Activated T-helper 1 cell treated with anti-CD3 and anti-CD28 coated beads, Interleukin-12 subunit alpha, Interleukin-12 subunit beta, Interleukin-2, Interleukin-4 antibody, amounts not matched to agents 30 ng/mL and 10 ng/mL and 1 ng/mL, durations not matched to agents 14 hours and 24 hours and 36 hours (primary cell): ENCODE measurements at regions not wholly inside any gene's neighbourhood (a gene's known extent, or its start where the extent isn't known, plus 50 kb on each side); places are given as distances from the start of the nearest gene placed in this dataset.

Source experiments
- DNase-seq: peaks from one replicate; pipeline ENCODE4 v3.0.0; 2021; ENCODE audit warnings: low spot score
- H3K27ac Mint-ChIP-seq: one replicate; pipeline ENCODE4 v1.8.0; 2021; ENCODE audit warnings: mild to moderate bottlenecking, mixed read lengths
- H3K27me3 Mint-ChIP-seq: one replicate; pipeline ENCODE4 v1.8.0; 2022; ENCODE audit warnings: mild to moderate bottlenecking, moderate library complexity, mixed read lengths; ENCODE audit not compliant: insufficient read depth
- H3K36me3 Mint-ChIP-seq: one replicate; pipeline ENCODE4 v1.8.0; 2021; ENCODE audit warnings: low read depth, mixed read lengths
- H3K4me1 Mint-ChIP-seq: one replicate; pipeline ENCODE4 v1.8.0; 2021; ENCODE audit warnings: low read depth, mixed read lengths
- H3K4me3 Mint-ChIP-seq: one replicate; pipeline ENCODE4 v1.8.0; 2021; ENCODE audit warnings: mild to moderate bottlenecking, moderate library complexity, mixed read lengths
- H3K9me3 Mint-ChIP-seq: one replicate; pipeline ENCODE4 v1.8.0; 2021; ENCODE audit warnings: mixed read lengths
- intact Hi-C: fragments of 100-400 bp; cut with micrococcal nuclease; formaldehyde crosslinking; loops from one replicate; pipeline ENCODE4 v1.15.1; 2024

- H3K4me1 Mint-ChIP-seq = peaks cover 11% of the 10 kb centered on the region
- intact Hi-C loops = no loop called here
- H3K9me3 Mint-ChIP-seq = peaks cover 4% of the 10 kb centered on the region
- no peak overlapping the region for H3K4me3 Mint-ChIP-seq
- no peaks in the 10 kb centered on the region for H3K36me3 Mint-ChIP-seq
- H3K27ac Mint-ChIP-seq = no peak overlapping the region
- H3K27me3 Mint-ChIP-seq = no peaks in the 10 kb centered on the region
- no peak for DNase-seq
These were observed 134.0 kb upstream of the CTNNB1 start for GRCh38 chr3:41065340-41065739.

- Mint-ChIP-seq H3K9me3 (no peaks in the 10 kb centered on the region), H3K4me3 (no peak overlapping the region), H3K36me3 (no peaks in the 10 kb centered on the region), H3K27ac (no peak overlapping the region), H3K27me3 (no peaks in the 10 kb centered on the region), H3K4me1 (no peaks in the 10 kb centered on the region)
- DNase-seq = no peak
- intact Hi-C loops = no loop called here
These were observed 126.1 kb upstream of the CTNNB1 start for GRCh38 chr3:41073190-41073589.

DNA sequence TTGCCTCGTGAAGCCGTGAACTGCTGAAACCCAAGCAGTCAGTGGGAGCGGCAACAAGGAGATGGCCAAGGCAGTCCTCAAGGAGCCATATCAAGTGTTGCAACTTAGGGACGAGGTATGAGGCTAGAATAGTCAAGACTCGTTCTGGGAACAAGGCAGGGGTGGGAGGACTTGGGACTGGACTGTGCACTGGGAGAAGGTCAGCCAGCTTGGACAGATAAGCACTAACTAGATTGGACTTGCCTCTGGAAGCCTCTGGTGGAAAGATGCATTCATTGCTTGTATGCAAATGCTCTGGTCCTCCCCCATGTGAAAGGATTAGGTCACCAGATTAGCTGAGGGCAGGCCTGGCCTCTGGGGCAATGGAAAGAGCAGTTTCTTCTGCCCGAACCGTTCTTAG lies 123.3 kb upstream of the CTNNB1 start:
- Mint-ChIP-seq H3K4me3 (no peak overlapping the region), H3K27me3 (no peaks in the 10 kb centered on the region), H3K4me1 (no peaks in the 10 kb centered on the region), H3K36me3 (no peaks in the 10 kb centered on the region), H3K27ac (no peak overlapping the region), H3K9me3 (no peaks in the 10 kb centered on the region)
- intact Hi-C loops = no loop called here
- DNase-seq = no peak

GRCh38 chr3:41076399-41076798 lies 122.9 kb upstream of the CTNNB1 start:
- no peaks in the 10 kb centered on the region for H3K9me3 Mint-ChIP-seq
- intact Hi-C loops = no loop called here
- H3K4me1 Mint-ChIP-seq = no peaks in the 10 kb centered on the region
- H3K4me3 Mint-ChIP-seq = no peak overlapping the region
- H3K27me3 Mint-ChIP-seq = no peaks in the 10 kb centered on the region
- no peaks in the 10 kb centered on the region for H3K36me3 Mint-ChIP-seq
- no peak overlapping the region for H3K27ac Mint-ChIP-seq
- DNase-seq = no peak

- H3K9me3 Mint-ChIP-seq = no peaks in the 10 kb centered on the region
- no peaks in the 10 kb centered on the region for H3K36me3 Mint-ChIP-seq
- H3K27me3 Mint-ChIP-seq = peaks cover 2% of the 10 kb centered on the region
- no peak overlapping the region for H3K27ac Mint-ChIP-seq
- intact Hi-C loops = no loop called here
- no peaks in the 10 kb centered on the region for H3K4me1 Mint-ChIP-seq
- DNase-seq = no peak
- no peak overlapping the region for H3K4me3 Mint-ChIP-seq
These were observed 119.2 kb upstream of the CTNNB1 start for GRCh38 chr3:41080141-41080540.

- no peaks in the 10 kb centered on the region for H3K4me1 Mint-ChIP-seq
- intact Hi-C loops = no loop called here
These were observed 110.4 kb upstream of the CTNNB1 start for GRCh38 chr3:41088882-41089281.

DNA sequence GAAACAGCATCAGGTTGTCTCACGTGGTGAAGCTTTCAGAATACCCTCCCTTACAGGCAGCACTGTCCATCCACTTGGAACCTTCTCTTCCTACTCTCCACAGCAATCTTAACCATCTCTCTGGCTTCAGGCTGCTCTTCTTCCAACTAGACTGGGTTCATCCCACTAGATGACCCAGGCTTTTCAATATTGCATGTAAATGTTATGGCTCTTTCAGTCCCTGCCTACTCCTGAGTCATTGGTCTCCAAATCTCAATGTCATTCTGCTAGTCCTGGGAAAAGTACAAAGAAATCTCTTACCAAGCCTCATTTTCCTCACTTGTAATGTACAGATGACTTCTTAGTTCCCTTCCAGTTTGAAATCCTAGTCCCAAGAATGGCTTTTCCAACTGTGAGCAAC lies 109.7 kb upstream of the CTNNB1 start:
- Mint-ChIP-seq H3K27me3 (no peaks in the 10 kb centered on the region), H3K36me3 (no peaks in the 10 kb centered on the region), H3K27ac (no peak overlapping the region), H3K9me3 (no peaks in the 10 kb centered on the region), H3K4me3 (no peak overlapping the region), H3K4me1 (no peaks in the 10 kb centered on the region)
- DNase-seq = no peak
- intact Hi-C loops = no loop called here

More at GRCh38 chr3:41088882-41089281, 110.4 kb upstream of the CTNNB1 start:
- H3K4me3 Mint-ChIP-seq = no peak overlapping the region
- no peaks in the 10 kb centered on the region for H3K27me3 Mint-ChIP-seq
- H3K27ac Mint-ChIP-seq = no peak overlapping the region
- H3K9me3 Mint-ChIP-seq = no peaks in the 10 kb centered on the region
- no peaks in the 10 kb centered on the region for H3K36me3 Mint-ChIP-seq
- no peak for DNase-seq

DNA sequence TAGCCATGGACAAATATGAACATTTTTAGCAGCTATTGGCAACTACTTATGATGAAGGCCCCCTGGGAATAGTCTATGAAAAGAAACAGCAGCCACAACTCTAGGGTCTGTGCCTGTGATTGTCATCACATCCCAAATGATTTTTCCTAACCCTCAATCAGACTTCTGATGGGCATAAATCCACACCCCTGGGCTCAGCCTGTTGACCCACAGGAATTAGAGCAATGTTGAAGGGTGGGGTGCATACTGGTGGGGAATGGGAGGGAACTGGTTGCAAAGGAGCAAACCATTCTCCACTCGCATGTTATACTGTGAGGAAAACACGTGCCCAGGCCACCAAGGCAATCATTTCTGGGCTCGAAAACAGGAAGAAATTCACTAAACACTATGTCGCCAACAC lies 106.5 kb upstream of the CTNNB1 start:
- H3K4me1 Mint-ChIP-seq = no peaks in the 10 kb centered on the region
- DNase-seq = no peak
- H3K4me3 Mint-ChIP-seq = no peak overlapping the region
- H3K27me3 Mint-ChIP-seq = no peaks in the 10 kb centered on the region
- H3K36me3 Mint-ChIP-seq = no peaks in the 10 kb centered on the region
- no peaks in the 10 kb centered on the region for H3K9me3 Mint-ChIP-seq
- intact Hi-C loops = no loop called here
- H3K27ac Mint-ChIP-seq = no peak overlapping the region

- H3K9me3 Mint-ChIP-seq = no peaks in the 10 kb centered on the region
- H3K27ac Mint-ChIP-seq = no peak overlapping the region
- no peaks in the 10 kb centered on the region for H3K36me3 Mint-ChIP-seq
- intact Hi-C loops = no loop called here
- no peak for DNase-seq
- no peak overlapping the region for H3K4me3 Mint-ChIP-seq
- H3K27me3 Mint-ChIP-seq = peaks cover 2% of the 10 kb centered on the region
- no peaks in the 10 kb centered on the region for H3K4me1 Mint-ChIP-seq
These were observed 105.8 kb upstream of the CTNNB1 start for GRCh38 chr3:41093476-41093875.

DNA sequence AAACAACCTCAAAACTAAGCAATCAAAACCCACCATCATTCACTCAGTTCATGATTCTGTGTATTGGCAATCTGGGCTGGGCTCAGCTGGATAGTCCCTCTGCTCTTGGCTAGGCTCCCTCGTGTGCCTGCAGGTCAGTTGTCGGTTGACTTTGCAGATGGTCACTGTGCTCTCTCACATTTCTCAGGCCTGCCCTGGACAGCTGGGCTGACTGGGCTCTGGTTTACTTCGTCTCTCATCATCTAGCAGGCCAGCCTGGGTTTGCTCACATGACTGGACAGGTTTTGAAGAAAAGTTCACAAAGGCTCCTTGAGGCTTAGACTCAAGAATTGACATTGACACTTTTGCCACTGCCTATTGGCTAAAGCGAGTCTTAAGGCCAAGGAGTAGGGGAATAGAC lies 105.0 kb upstream of the CTNNB1 start:
- Mint-ChIP-seq H3K36me3 (no peaks in the 10 kb centered on the region), H3K9me3 (no peaks in the 10 kb centered on the region), H3K4me3 (no peak overlapping the region), H3K4me1 (no peaks in the 10 kb centered on the region), H3K27ac (no peak overlapping the region), H3K27me3 (peaks cover 2% of the 10 kb centered on the region)
- no peak for DNase-seq
- intact Hi-C loops = no loop called here

DNA sequence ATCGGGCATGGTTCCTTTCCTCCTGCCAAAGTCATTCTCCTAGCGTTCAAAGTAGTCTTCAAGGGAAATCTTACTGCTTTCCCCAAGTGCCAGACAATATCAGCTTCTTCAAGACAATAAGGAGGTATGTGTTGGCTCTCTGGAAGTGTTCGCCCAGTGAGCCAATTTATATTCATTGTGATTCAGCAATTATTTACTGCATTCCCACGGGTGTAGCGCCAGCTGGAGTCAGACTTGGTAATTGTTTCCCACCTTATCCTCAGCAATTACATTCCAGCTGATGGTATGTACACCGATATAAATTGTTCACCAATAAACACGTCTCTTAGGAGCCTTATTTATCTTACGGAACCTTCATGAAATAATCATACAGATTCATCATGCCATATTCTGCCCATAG lies 103.6 kb upstream of the CTNNB1 start:
- Mint-ChIP-seq H3K27ac (no peak overlapping the region), H3K4me1 (no peaks in the 10 kb centered on the region), H3K4me3 (no peak overlapping the region), H3K9me3 (no peaks in the 10 kb centered on the region), H3K27me3 (peaks cover 2% of the 10 kb centered on the region), H3K36me3 (no peaks in the 10 kb centered on the region)
- DNase-seq = no peak
- intact Hi-C loops = no loop called here

- Mint-ChIP-seq H3K27ac (no peak overlapping the region), H3K36me3 (no peaks in the 10 kb centered on the region), H3K27me3 (peaks cover 2% of the 10 kb centered on the region), H3K9me3 (no peaks in the 10 kb centered on the region), H3K4me3 (no peak overlapping the region), H3K4me1 (no peaks in the 10 kb centered on the region)
- no peak for DNase-seq
- intact Hi-C loops = no loop called here
These were observed 101.3 kb upstream of the CTNNB1 start for GRCh38 chr3:41097896-41098496.

- no peak for DNase-seq
- Mint-ChIP-seq H3K4me3 (no peak overlapping the region), H3K27ac (no peak overlapping the region), H3K36me3 (no peaks in the 10 kb centered on the region), H3K9me3 (no peaks in the 10 kb centered on the region), H3K4me1 (no peaks in the 10 kb centered on the region), H3K27me3 (peaks cover 8% of the 10 kb centered on the region)
- intact Hi-C loops = no loop called here
These were observed 98.1 kb upstream of the CTNNB1 start for GRCh38 chr3:41101231-41101630.

- no peaks in the 10 kb centered on the region for H3K9me3 Mint-ChIP-seq
- no peaks in the 10 kb centered on the region for H3K36me3 Mint-ChIP-seq
- H3K4me1 Mint-ChIP-seq = no peaks in the 10 kb centered on the region
- peaks cover 12% of the 10 kb centered on the region for H3K27me3 Mint-ChIP-seq
- H3K27ac Mint-ChIP-seq = no peak overlapping the region
- no peak for DNase-seq
- intact Hi-C loops = no loop called here
- H3K4me3 Mint-ChIP-seq = no peak overlapping the region
These were observed 97.2 kb upstream of the CTNNB1 start for GRCh38 chr3:41102053-41102556.
